Esophagus muscularis mucosa (tissue), 4 donors: ENCODE measurements at regions not wholly inside any gene's neighbourhood (a gene's known extent, or its start where the extent isn't known, plus 50 kb on each side); places are given as distances from the start of the nearest gene placed in this dataset.

Experiments used
- DNase-seq: peaks from one replicate; pipeline ENCODE4 v3.0.0-alpha.2; 2017; ENCODE audit errors: extremely low spot score
- H3K27ac ChIP-seq, 4 donors: fragments of 200-600 bp; sonication (generic); replicated peaks in 1 of 4; 1 replicate in 3 of 4; 2 replicates in 1 of 4; pipeline ENCODE4 v1.5.1; 2016 to 2019; ENCODE audit warnings: mild to moderate bottlenecking in 1 of 4
- H3K27me3 ChIP-seq, 4 donors: fragments of 200-600 bp; sonication (generic); one replicate each; pipeline versions ENCODE4 v1.5.1 to v1.6.0; 2016 to 2019
- H3K36me3 ChIP-seq, 4 donors: fragments of 200-600 bp; sonication (generic); one replicate each; pipeline ENCODE4 v1.5.1; 2016 to 2019
- H3K4me1 ChIP-seq, 4 donors: fragments of 200-600 bp; sonication (generic); one replicate each; pipeline ENCODE4 v1.5.1; 2016 to 2019
- H3K4me3 ChIP-seq, 4 donors: fragments of 200-600 bp; sonication (generic); 1 replicate in 2 of 4; 2 replicates in 2 of 4; pipeline ENCODE4 v1.5.1; 2016 to 2019; ENCODE audit warnings: mild to moderate bottlenecking in 4 of 4, moderate library complexity in 1 of 4
- H3K9me3 ChIP-seq, 4 donors: fragments of 200-600 bp; sonication (generic); 1 replicate in 3 of 4; 2 replicates in 1 of 4; pipeline ENCODE4 v1.5.1; 2016 to 2019
- CTCF ChIP-seq, 3 experiments: fragments of 200-600 bp in 2 of 3; fragments of 450-650 bp in 1 of 3; sonication (generic) in 2 of 3; IDR thresholded peaks; one replicate each; pipeline ENCODE4 v1.5.1; 2017 to 2019; ENCODE audit warnings: antibody characterized with exemption in 3 of 3, mild to moderate bottlenecking in 2 of 3, moderate library complexity in 1 of 3
- EP300 ChIP-seq: sonication (generic); formaldehyde crosslinking; IDR thresholded peaks from one replicate; pipeline ENCODE4 v1.6.1; 2017; ENCODE audit warnings: antibody characterized with exemption
- POLR2A ChIP-seq: fragments of 450-650 bp; IDR thresholded peaks from one replicate; pipeline ENCODE4 v1.6.1; 2017; ENCODE audit warnings: antibody characterized with exemption, moderate library complexity, mild to moderate bottlenecking, low read depth
- POLR2AphosphoS5 ChIP-seq, 2 donors: sonication (generic); formaldehyde crosslinking; IDR thresholded peaks; one replicate each; pipeline ENCODE4 v1.6.1; 2017; ENCODE audit warnings: antibody characterized with exemption in 2 of 2
- WGBS: methylation state at CpG from one replicate; pipeline ENCODE4 v1.1.5; 2018; 5-methylcytosine and 5-hydroxymethylcytosine counted together
- intact Hi-C: fragments of 100-400 bp; cut with DNase I; formaldehyde crosslinking; loops from one replicate; pipeline ENCODE4 v1.15.1; 2023

DNA sequence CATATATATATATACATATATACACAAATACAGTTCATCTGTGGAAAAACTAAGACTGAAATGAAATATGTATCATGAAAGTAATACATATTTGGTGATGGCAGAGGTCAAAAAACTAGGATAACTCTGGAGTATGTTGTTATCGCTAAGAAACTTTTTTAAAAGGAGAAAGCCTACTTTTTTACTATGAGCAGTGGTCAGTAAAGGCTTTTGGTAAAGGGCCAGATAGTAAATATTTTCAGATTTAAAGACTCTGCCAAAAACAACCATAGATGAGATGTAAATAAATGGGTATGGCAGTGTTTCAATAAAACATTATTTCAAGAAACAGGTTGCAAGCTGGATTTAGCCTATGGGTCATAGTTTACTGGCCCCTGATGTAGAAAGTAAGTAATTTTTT is 93.8 kb upstream of the TGFBR2 start:
- Histone ChIP-seq H3K9me3 (no peaks in the 10 kb centered on the region), H3K4me3 (no peak overlapping the region), H3K27ac (peak overlapping the region; percentile 58 to 86 (median 78)), H3K36me3 (no peaks in the 10 kb centered on the region), H3K4me1 (peaks cover 8 to 50% (median 47%) of the 10 kb centered on the region in 4 donors), H3K27me3 (no peaks in the 10 kb centered on the region)
- intact Hi-C loops, result no loop called here
- DNase-seq, result no peak
- 38% methylated on average over 1 of the region's 1 CpG for WGBS
- TF ChIP-seq CTCF (IDR thresholded peaks at IDR 0.05) (no peak), POLR2AphosphoS5 (IDR thresholded peaks at IDR 0.05) (no peak), POLR2A (no peak), EP300 (no peak)

GRCh38 chr3:30513374-30514152 is 92.8 kb upstream of the TGFBR2 start:
- DNase-seq, result no peak
- TF ChIP-seq CTCF (IDR thresholded peaks at IDR 0.05), result no peak
- no peak for TF ChIP-seq EP300
- TF ChIP-seq POLR2AphosphoS5 (IDR thresholded peaks at IDR 0.05), result no peak
- no peak for TF ChIP-seq POLR2A
- Histone ChIP-seq H3K9me3 (no peaks in the 10 kb centered on the region), H3K36me3 (no peaks in the 10 kb centered on the region), H3K4me3 (no peak overlapping the region), H3K27me3 (no peaks in the 10 kb centered on the region), H3K27ac (peak overlapping the region; percentile 58 to 86 (median 78)), H3K4me1 (peaks cover 14 to 60% (median 55%) of the 10 kb centered on the region in 4 donors)
- WGBS, result 79% methylated on average over 4 of the region's 4 CpGs
- intact Hi-C loops, result no loop called here

GRCh38 chr3:30516238-30516637 is 90.2 kb upstream of the TGFBR2 start:
- no peaks in the 10 kb centered on the region for H3K27me3 ChIP-seq
- no peaks in the 10 kb centered on the region for H3K36me3 ChIP-seq
- TF ChIP-seq EP300 (no peak), POLR2AphosphoS5 (IDR thresholded peaks at IDR 0.05) (no peak), CTCF (IDR thresholded peaks at IDR 0.05) (no peak), POLR2A (no peak)
- intact Hi-C loops, result loop anchor here (5.0 kb wide), 1 partner anchor 176 kb away; no protein-coding TSS in a partner anchor
- H3K4me1 ChIP-seq, result peaks cover 20 to 83% (median 78%) of the 10 kb centered on the region in 4 donors
- peak overlapping the region; percentile 79 to 86 (median 80) for H3K27ac ChIP-seq
- no peaks in the 10 kb centered on the region for H3K9me3 ChIP-seq
- no peak overlapping the region for H3K4me3 ChIP-seq
- DNase-seq, result no peak
- WGBS, result 27% methylated on average over 2 of the region's 2 CpGs

DNA sequence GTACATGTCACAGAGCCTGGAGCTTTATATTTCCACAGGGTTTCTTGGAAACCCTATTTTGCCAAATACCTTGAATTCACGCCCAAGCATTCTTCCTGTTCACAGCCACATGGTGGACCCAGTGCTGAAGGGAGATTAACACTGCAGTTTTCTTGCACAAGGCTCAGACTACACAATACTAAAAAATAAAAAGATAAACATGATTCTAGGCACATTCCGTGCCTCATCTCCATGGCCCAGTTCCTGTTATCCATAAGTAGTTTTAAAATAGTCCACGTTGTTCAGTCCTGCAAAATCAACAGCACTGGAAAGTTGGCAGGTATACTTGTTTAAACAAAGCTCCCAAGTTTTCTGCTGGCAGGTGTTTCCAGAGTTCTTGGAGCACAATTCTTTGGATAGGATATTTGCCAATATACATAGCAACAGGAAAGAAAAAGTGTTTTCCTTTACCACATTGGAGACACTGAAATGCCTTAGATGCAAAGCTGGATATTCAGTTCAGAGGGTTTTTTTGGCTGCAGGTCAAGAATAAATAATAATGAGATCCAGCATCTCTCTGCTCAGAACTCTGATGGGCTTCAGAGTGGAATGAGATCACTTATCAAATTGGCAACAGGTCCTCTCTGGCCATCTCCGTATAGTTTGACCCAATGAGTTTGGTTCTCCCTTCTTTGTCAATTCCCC is 88.1 kb upstream of the TGFBR2 start:
- TF ChIP-seq POLR2AphosphoS5 (IDR thresholded peaks at IDR 0.05) (peak; percentile 86 to 90), POLR2A (no peak), EP300 (peak; percentile 93), CTCF (IDR thresholded peaks at IDR 0.05) (peak in 2 of 3 experiments; percentile 23 to 48)
- Histone ChIP-seq H3K27me3 (no peaks in the 10 kb centered on the region), H3K4me1 (peaks cover 15 to 70% (median 67%) of the 10 kb centered on the region in 4 donors), H3K27ac (peak overlapping the region; percentile 79 to 86 (median 80)), H3K9me3 (no peaks in the 10 kb centered on the region), H3K36me3 (no peaks in the 10 kb centered on the region), H3K4me3 (no peak overlapping the region)
- WGBS, result 26% methylated on average over 4 of the region's 4 CpGs
- no peak for DNase-seq
- intact Hi-C loops, result loop anchor here (2.0 to 5.0 kb wide), 3 partner anchors 78 to 174 kb away; partner anchors contain the start of gene TGFBR2
